HCT116 (cell line): ENCODE measurements at regions not wholly inside any gene's neighbourhood (a gene's known extent, or its start where the extent isn't known, plus 50 kb on each side); places are given as distances from the start of the nearest gene placed in this dataset.

Experiments
- CEBPB ChIP-seq: IDR thresholded peaks from 2 replicates; pipeline ENCODE4 v1.6.1; 2012; ENCODE audit warnings: low read depth
- EZH2 ChIP-seq: fragments of 200-600 bp; sonication (generic); IDR thresholded peaks from 2 replicates; pipeline ENCODE4 v1.6.1; 2017; ENCODE audit warnings: antibody characterized with exemption, mixed run types
- MAX ChIP-seq: IDR thresholded peaks from 2 replicates; pipeline ENCODE4 v1.6.1; 2012
- POLR2A ChIP-seq: IDR thresholded peaks from 2 replicates; pipeline ENCODE4 v1.7.0; 2011; ENCODE audit warnings: borderline replicate concordance; ENCODE audit not compliant: insufficient read depth, insufficient read length; ENCODE audit errors: extremely low read depth
- POLR2AphosphoS5 ChIP-seq: IDR thresholded peaks from 2 replicates; pipeline ENCODE4 v1.6.1; 2011; ENCODE audit warnings: mild to moderate bottlenecking, low read depth, low read length, moderate library complexity
- REST ChIP-seq: IDR thresholded peaks from 2 replicates; pipeline ENCODE4 v1.6.1; 2012; ENCODE audit warnings: low read depth
- ZBTB33 ChIP-seq: IDR thresholded peaks from 2 replicates; pipeline ENCODE4 v1.6.1; 2011; ENCODE audit warnings: mild to moderate bottlenecking, low read length, moderate library complexity; ENCODE audit not compliant: insufficient replicate concordance; ENCODE audit errors: extremely low read depth
- TF ChIP-seq, protein P1 (sequence below), 3 experiments: fragments of 200-600 bp in 1 of 3; sonication (generic) in 1 of 3; IDR thresholded peaks in 2 of 3; conservative IDR thresholded peaks in 1 of 3; 2 replicates each; pipeline ENCODE4 v1.5.1; 2012 to 2017; ENCODE audit warnings: low read depth in 2 of 3, low read length in 2 of 3, antibody characterized with exemption in 1 of 3, borderline replicate concordance in 1 of 3, control low read depth in 1 of 3, mild to moderate bottlenecking in 1 of 3, mixed read lengths in 1 of 3, mixed run types in 1 of 3, moderate library complexity in 1 of 3; ENCODE audit not compliant: insufficient read depth in 1 of 3

DNA sequence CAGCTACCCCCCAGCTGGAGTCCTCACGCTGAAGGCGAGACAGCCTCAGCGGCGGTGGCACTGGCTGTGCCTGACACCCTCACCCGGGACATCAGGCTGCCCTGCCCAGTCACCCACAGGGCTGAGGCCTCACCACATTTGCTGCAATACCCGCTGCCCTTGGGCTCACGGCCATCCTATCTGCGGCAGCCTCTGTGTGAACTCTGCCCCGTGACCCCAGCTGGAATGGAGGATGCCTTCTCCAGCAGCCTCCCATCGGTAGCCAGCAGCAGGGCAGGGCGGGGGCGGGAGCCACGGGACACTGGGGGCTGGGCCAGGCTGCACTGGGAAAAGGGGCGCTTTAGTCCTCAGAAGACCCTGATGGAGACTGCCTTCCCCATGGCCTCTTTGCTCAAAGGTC is 112.4 kb upstream of the ZBTB40 start:
- TF ChIP-seq, protein P1, sequence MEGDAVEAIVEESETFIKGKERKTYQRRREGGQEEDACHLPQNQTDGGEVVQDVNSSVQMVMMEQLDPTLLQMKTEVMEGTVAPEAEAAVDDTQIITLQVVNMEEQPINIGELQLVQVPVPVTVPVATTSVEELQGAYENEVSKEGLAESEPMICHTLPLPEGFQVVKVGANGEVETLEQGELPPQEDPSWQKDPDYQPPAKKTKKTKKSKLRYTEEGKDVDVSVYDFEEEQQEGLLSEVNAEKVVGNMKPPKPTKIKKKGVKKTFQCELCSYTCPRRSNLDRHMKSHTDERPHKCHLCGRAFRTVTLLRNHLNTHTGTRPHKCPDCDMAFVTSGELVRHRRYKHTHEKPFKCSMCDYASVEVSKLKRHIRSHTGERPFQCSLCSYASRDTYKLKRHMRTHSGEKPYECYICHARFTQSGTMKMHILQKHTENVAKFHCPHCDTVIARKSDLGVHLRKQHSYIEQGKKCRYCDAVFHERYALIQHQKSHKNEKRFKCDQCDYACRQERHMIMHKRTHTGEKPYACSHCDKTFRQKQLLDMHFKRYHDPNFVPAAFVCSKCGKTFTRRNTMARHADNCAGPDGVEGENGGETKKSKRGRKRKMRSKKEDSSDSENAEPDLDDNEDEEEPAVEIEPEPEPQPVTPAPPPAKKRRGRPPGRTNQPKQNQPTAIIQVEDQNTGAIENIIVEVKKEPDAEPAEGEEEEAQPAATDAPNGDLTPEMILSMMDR (IDR thresholded peaks at IDR 0.05 in 2 of 3, conservative IDR thresholded peaks at IDR 0.05 in 1 of 3; ENCODE audit: borderline replicate concordance in 1 of 3, insufficient read depth in 1 of 3, low read depth in 2 of 3, low read length in 2 of 3): no peak
- TF ChIP-seq MAX (no peak), ZBTB33 (no peak), REST (no peak), CEBPB (no peak), POLR2AphosphoS5 (no peak), EZH2 (no peak), POLR2A (no peak)
